HEK293T (cell line): ENCODE measurements at regions not wholly inside any gene's neighbourhood (a gene's known extent, or its start where the extent isn't known, plus 50 kb on each side); places are given as distances from the start of the nearest gene placed in this dataset.

ENCODE experiments used
- CTCF ChIA-PET: fragments of 350-600 bp; formaldehyde crosslinking; extraction: SDS; loops from one replicate; lab custom pipeline; 2021; ENCODE audit warnings: antibody characterized with exemption, inconsistent platforms; lab: Yijun Ruan, JAX
- POLR2A ChIA-PET: fragments of 350-600 bp; formaldehyde crosslinking; extraction: SDS; loops from one replicate; lab custom pipeline; 2020; ENCODE audit warnings: antibody characterized with exemption, inconsistent platforms; lab: Yijun Ruan, JAX
- DNase-seq: peaks from one replicate; pipeline ENCODE4 v3.0.0; 2012; ENCODE audit warnings: mixed read lengths; ENCODE audit errors: extremely low spot score
- ARNT ChIP-seq: fragments of 450-650 bp; IDR thresholded peaks from 2 replicates; pipeline ENCODE4 v1.6.1; 2017; ENCODE audit warnings: mild to moderate bottlenecking
- BHLHE40 ChIP-seq: fragments of 450-650 bp; IDR thresholded peaks from 2 replicates; pipeline ENCODE4 v1.6.1; 2016; ENCODE audit warnings: mild to moderate bottlenecking, moderate library complexity, borderline replicate concordance
- CTBP1 ChIP-seq: fragments of 450-650 bp; IDR thresholded peaks from 2 replicates; pipeline ENCODE4 v1.6.1; 2016; ENCODE audit warnings: borderline replicate concordance
- ELF4 ChIP-seq: fragments of 450-650 bp; IDR thresholded peaks from 2 replicates; pipeline ENCODE4 v1.6.1; 2017; ENCODE audit warnings: antibody characterized with exemption
- FOXA1 ChIP-seq: fragments of 450-650 bp; IDR thresholded peaks from 2 replicates; pipeline ENCODE4 v1.6.1; 2016; ENCODE audit warnings: mild to moderate bottlenecking
- FOXK2 ChIP-seq: fragments of 450-650 bp; IDR thresholded peaks from 2 replicates; pipeline ENCODE4 v1.6.1; 2016; ENCODE audit warnings: mild to moderate bottlenecking
- FOXM1 ChIP-seq: fragments of 450-650 bp; IDR thresholded peaks from 2 replicates; pipeline ENCODE4 v1.6.1; 2017; ENCODE audit warnings: mild to moderate bottlenecking, borderline replicate concordance
- HDGF ChIP-seq: fragments of 450-650 bp; IDR thresholded peaks from 2 replicates; pipeline ENCODE4 v1.6.1; 2017; ENCODE audit warnings: antibody characterized with exemption, borderline replicate concordance
- L3MBTL2 ChIP-seq: fragments of 450-650 bp; conservative IDR thresholded peaks from 2 replicates; pipeline ENCODE4 v1.6.1; 2016; ENCODE audit warnings: mild to moderate bottlenecking
- LEF1 ChIP-seq: fragments of 450-650 bp; IDR thresholded peaks from 2 replicates; pipeline ENCODE4 v1.6.1; 2017; ENCODE audit warnings: mild to moderate bottlenecking, borderline replicate concordance
- NFRKB ChIP-seq: fragments of 450-650 bp; IDR thresholded peaks from 2 replicates; pipeline ENCODE4 v1.6.1; 2016; ENCODE audit warnings: mild to moderate bottlenecking, moderate library complexity
- SP1 ChIP-seq: fragments of 450-650 bp; IDR thresholded peaks from 2 replicates; pipeline ENCODE4 v1.6.1; 2017
- SUZ12 ChIP-seq: fragments of 450-650 bp; IDR thresholded peaks from 2 replicates; pipeline ENCODE4 v1.6.1; 2016; ENCODE audit warnings: mild to moderate bottlenecking
- TARDBP ChIP-seq: fragments of 450-650 bp; IDR thresholded peaks from 2 replicates; pipeline ENCODE4 v1.6.1; 2016
- ZNF384 ChIP-seq: fragments of 450-650 bp; IDR thresholded peaks from 2 replicates; pipeline ENCODE4 v1.6.1; 2016
- TF ChIP-seq, protein P1 (sequence below): fragments of 450-650 bp; IDR thresholded peaks from 2 replicates; pipeline ENCODE4 v1.6.1; 2016

DNA sequence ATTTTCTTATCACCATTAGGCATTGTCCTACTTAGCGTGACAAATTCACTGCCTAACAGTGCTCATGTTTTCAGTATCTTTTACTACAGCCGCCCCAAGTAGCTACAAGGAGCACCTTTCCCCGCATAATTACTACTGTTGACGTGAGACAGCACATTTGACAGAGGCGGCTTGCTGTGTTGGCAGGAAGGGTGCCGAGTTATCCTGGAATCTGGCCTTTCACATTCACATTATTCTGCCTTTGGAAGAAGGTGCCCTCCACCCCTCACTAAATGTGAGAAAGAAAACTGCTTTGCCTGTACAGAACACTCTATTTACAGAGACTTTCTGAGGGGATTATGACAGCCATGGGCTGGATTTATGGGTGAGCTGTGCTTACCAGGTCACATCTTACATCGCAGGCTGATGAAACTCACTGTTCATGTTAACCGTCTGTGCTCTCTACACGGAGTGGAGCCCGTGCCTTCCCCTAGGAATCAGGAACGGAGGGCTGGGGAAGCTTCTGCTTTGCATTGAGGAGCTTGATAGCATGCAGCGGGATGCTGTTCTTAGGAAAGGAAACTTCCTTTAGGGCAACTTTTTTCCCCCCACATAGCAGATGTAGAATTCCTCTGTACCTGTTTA is 148.0 kb upstream of the ZRANB2 start:
- DNase-seq = no peak
- TF ChIP-seq CTBP1 = no peak
- no peak for TF ChIP-seq BHLHE40
- TF ChIP-seq, protein P1, sequence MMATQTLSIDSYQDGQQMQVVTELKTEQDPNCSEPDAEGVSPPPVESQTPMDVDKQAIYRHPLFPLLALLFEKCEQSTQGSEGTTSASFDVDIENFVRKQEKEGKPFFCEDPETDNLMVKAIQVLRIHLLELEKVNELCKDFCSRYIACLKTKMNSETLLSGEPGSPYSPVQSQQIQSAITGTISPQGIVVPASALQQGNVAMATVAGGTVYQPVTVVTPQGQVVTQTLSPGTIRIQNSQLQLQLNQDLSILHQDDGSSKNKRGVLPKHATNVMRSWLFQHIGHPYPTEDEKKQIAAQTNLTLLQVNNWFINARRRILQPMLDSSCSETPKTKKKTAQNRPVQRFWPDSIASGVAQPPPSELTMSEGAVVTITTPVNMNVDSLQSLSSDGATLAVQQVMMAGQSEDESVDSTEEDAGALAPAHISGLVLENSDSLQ = no peak
- no peak for TF ChIP-seq FOXA1
- no peak for TF ChIP-seq FOXM1
- TF ChIP-seq HDGF = no peak
- no peak for TF ChIP-seq TARDBP
- POLR2A ChIA-PET = no interaction called here
- CTCF ChIA-PET = no interaction called here

DNA sequence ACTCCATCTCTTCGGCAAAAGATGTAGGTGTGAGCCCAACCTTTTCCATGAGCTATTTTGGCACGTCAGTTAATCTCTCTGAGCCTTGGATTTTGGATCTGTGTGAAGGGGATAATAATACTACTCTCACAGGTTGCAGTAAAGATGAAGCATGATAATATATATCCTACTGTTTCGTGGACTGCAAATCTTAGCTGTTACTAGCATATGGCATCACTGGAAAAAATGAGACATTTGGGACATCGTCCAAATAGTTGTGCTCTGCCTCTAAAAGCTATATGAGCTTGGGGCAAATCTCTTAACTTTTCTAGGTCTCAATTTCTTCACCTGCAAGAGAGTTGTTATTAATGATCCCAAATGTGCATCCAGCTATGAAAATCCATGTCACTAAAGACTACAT is 147.4 kb upstream of the ZRANB2 start:
- no peak for TF ChIP-seq NFRKB
- no peak for TF ChIP-seq TARDBP
- TF ChIP-seq FOXK2 = no peak
- TF ChIP-seq FOXA1 = no peak
- TF ChIP-seq ELF4 = no peak
- TF ChIP-seq, protein P1 = no peak
- TF ChIP-seq ARNT = no peak
- no peak for TF ChIP-seq BHLHE40
- TF ChIP-seq L3MBTL2 = no peak
- TF ChIP-seq LEF1 = no peak
- no peak for TF ChIP-seq SP1
- no peak for TF ChIP-seq HDGF
- TF ChIP-seq SUZ12 = no peak
- TF ChIP-seq CTBP1 = no peak
- POLR2A ChIA-PET = no interaction called here
- CTCF ChIA-PET = no interaction called here
- DNase-seq = no peak

DNA sequence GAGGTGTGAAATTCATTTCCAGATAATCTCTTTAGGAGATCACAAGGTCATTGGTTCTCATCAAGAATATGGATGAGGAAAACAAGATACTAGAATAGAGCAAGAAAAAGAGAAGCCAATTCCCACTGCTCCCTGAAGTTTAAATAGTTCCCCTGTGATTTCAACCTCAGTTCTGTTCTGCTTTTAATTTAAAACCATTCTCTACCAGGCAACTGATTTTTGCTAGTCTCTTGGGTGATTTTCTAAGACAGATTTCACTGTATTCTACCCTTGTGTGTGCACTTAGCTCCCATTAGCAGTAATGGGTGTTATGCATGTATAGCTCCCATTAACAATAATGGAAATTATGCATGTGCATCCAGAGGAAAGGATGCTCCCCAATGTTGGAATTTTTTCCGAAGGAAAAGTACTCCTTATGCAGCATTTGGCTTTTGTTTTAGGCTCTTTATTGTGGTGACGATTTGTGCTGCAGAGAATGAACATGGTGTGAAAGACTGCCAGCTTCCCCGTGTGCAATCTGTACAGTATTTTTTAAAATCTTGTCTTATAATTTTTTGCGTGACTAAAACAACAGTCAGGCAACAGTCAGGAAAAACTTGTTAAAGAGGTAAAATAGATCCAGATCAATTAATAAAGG is 144.0 kb upstream of the ZRANB2 start:
- CTCF ChIA-PET = no interaction called here
- no peak for DNase-seq
- POLR2A ChIA-PET = no interaction called here
- TF ChIP-seq SUZ12 (no peak), BHLHE40 (no peak), FOXK2 (no peak), NFRKB (no peak), TARDBP (no peak), CTBP1 (no peak), L3MBTL2 (no peak), HDGF (no peak), LEF1 (no peak), ELF4 (no peak), SP1 (no peak), ARNT (no peak), FOXM1 (no peak), ZNF384 (no peak), FOXA1 (no peak)
- TF ChIP-seq, protein P1 = no peak

DNA sequence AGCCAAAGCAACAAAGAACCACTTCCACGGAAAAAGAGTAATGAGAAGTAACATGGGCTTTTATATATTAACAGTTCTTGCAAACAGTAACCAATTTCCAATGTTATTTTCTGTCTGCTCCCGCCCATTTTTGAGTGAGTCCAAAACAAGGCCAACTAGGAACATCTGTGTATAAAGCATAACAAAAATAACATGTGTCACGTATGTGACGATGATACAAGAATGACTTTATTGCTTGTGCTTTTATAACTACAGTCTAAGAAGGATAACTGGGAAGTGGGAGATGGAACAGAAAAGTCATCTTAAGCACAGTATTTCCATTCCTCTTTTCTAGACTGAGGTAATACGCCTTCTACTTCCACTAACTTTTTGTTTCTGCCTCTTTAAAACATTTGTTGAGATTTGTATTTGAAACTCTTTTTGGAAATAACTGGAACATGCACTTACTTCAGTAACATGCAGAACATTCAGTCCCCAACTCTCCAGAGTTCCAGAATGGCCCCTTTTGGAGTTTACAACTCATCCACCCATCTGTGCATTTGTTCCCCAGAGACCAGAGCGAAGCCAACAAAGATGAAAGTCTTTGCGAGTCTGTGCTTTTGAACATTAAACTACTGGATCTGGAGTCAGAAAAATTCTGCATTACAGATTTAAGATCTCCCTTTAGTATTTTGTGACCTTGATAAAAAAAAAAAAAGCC is 143.0 kb upstream of the ZRANB2 start:
- POLR2A ChIA-PET = no interaction called here

DNA sequence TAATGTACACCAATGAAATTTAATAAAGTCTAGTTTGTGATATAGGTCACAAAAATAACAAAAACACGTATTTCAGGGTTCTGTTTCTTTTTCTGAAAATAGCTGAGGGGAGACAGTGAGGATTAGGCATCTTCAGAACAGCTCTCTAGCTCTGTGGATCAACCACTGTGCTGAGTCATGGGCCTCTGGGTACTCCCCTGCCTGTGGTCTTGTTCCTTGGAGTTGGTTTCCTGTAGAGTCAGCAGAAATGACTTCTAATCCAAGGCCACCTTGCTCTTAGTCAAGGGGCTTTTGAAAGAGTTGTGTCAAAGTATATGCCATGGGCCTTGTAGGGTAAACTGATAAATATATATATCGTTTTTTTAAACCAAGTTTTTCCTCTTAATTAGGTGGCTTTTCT is 141.8 kb upstream of the ZRANB2 start:
- no peak for TF ChIP-seq ELF4
- TF ChIP-seq LEF1 = no peak
- TF ChIP-seq FOXA1 = no peak
- TF ChIP-seq ARNT = no peak
- no peak for TF ChIP-seq FOXK2
- no peak for TF ChIP-seq TARDBP
- TF ChIP-seq L3MBTL2 = no peak
- no peak for TF ChIP-seq BHLHE40
- no peak for TF ChIP-seq SUZ12
- TF ChIP-seq, protein P1 = no peak
- TF ChIP-seq ZNF384 = no peak
- no peak for TF ChIP-seq NFRKB
- no peak for TF ChIP-seq SP1
- no peak for TF ChIP-seq CTBP1
- CTCF ChIA-PET = no interaction called here

More for the DNA sequence above, 143.0 kb upstream of the ZRANB2 start:
- CTCF ChIA-PET = no interaction called here
- no peak for DNase-seq
- TF ChIP-seq SUZ12 (no peak), TARDBP (no peak), FOXM1 (no peak), NFRKB (no peak), CTBP1 (no peak), HDGF (no peak), L3MBTL2 (no peak), ZNF384 (no peak), SP1 (no peak)
- TF ChIP-seq, protein P1 = no peak

More for the DNA sequence above, 141.8 kb upstream of the ZRANB2 start:
- POLR2A ChIA-PET = no interaction called here
- DNase-seq = no peak
